ENCODE measurements at regions not wholly inside any gene's neighbourhood (a gene's known extent, or its start where the extent isn't known, plus 50 kb on each side); places are given as distances from the start of the nearest gene placed in this dataset.

- no peak for DNase-seq
Measured at GRCh38 chr2:34031097-34031496, 432.0 kb upstream of the FAM98A start.

DNA sequence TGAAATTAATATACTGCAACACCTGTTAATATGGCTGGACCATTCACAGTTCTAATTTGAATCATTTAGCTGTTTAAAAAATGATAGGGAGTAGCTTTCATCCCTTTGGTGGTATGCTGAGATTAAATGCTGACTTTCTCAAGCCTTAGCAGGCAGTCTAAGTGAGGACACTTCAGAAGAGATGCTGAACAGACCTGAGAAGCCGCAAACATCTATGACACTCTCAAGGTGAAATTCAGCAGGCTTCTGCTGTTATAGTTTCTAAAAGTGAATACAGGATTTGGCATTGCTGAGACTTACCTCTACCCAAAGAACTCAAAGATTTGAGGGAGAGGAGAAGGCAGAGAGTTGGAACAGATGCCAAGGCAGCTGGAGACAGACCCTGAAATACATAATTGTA lies 431.2 kb upstream of the FAM98A start:
- no peak for DNase-seq

- DNase-seq: no peak
Measured at GRCh38 chr2:34029073-34029472, 430.0 kb upstream of the FAM98A start.

- DNase-seq: no peak
Measured at GRCh38 chr2:34025196-34025595, 426.1 kb upstream of the FAM98A start.

DNA sequence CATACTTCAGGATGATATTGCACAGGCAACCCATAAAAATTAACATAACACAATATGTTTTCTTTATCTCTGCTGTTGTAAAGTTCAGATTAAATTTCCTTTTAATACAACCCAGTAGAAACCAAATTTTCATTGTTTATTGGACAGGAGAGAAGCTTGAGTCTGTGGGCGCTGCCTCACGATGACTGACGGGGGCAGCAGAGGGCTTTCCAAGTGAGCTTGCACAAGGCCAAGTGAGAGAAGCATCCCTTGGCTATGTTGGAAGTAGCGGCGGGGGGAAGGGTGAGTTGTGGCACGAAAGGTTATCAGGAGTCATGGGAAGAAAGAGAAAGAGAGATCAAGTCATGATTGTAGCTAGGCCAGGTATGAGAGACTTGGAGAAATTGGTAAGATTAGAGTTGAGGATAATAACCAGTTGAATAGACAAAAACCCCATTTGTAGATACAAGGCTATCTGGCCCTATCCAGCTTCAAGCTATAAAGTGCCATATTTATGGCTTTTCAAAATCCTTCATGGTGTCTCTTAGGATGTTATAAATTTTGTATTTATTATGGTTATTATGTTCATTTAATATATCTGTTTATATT lies 413.7 kb upstream of the FAM98A start:
- DNase-seq: peak; percentile 18

GRCh38 chr2:34011684-34012083 lies 412.6 kb upstream of the FAM98A start:
- no peak for DNase-seq

DNA sequence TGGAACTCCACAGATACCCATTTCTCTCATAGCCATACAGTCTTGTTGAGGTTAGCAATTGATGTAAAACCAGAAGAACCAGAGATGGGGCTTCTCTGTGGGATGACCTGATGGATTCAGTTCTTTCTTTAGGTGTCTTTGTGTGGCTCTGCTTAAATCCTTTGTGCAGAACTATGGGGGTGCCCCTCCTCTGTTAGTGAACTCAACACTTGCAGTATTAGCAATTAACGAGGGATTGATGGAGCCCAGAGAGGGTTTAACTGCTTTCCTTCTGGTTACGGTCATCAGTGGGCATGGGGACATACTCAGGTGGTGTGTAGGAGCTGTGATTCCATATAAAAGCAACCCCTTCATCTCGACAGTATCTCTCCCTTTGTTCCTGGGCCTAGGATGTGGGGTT lies 406.8 kb upstream of the FAM98A start:
- no peak for DNase-seq

DNA sequence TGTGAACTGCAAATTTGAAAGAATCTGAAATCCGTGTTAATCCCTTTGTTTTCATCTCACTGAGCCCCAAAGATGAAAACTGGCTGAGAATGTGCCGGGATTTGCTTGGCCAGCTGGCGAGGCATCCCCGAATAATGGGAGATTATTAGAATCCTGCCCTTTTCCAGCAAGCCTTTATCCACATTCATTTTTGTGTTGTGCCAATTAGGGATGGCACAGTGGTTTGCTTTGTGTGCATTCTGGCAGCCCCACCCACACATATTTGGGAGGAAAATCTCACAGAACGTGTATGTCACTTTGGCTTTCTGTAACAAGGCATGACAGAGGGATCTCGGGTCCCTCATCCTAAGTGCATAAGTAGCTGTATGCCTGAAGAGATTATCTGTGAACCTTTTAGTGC lies 405.8 kb upstream of the FAM98A start:
- DNase-seq: no peak

- no peak for DNase-seq
Measured at GRCh38 chr2:34003795-34004194, 404.7 kb upstream of the FAM98A start.

GRCh38 chr2:34001557-34001956 lies 402.5 kb upstream of the FAM98A start:
- no peak for DNase-seq

DNA sequence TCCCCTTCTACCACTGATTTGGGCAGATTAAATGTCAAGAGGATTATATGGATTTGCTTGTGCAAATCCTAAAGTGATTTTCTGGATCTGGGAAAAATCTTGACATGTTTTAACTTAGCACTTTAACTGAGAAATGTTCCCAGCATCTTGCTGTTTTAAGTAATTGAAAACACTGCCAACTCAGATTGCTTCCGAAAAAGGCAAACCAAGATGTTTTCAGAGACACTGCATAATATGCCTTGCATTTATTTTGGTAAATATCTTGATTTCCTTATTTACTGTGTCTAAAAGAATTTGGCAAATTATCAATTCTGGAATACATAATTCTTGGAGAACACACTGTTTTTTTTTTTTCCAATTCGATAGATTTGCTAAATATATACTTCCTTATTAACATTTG lies 385.0 kb upstream of the FAM98A start:
- no peak for DNase-seq

DNA sequence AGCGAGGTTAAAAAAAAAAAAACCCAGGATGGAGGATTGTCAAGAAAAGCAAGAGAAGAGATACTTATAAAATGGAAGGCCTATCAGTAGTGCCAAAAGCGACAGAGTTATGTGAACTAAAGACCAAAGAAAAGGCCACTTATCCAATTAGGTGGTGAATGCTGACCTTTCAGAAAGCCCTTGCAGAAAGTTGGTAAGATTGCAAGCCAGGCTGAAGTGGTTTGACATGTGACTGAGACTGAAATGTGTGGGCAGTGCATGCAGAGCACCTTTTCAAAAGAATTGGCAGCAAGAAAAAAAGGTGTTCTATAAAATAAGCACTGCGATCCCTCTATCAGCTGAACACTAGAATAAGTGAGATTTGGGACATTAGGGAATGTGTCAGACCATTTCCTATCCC lies 379.4 kb upstream of the FAM98A start:
- DNase-seq: no peak

DNA sequence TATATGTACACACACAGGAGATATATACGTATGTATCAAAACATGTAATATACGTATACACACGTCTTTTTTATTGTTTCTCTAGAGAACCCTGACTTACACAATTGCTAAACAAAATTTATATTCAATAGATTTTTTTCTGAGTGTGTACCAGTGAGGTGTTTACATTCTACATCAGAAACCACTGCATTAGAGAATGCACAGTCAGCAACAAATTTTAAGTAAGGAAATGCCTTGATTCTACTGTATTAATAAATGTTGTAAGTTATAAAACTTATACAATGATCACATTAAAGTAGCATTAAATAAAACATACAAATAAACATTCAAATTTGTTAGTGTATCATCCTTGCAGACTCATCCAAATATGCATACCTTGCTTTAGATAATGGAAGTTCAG lies 376.4 kb upstream of the FAM98A start:
- no peak for DNase-seq

- no peak for DNase-seq
Measured at GRCh38 chr2:33967103-33967502, 368.0 kb upstream of the FAM98A start.

- DNase-seq: no peak
Measured at GRCh38 chr2:33958591-33958990, 359.5 kb upstream of the FAM98A start.

DNA sequence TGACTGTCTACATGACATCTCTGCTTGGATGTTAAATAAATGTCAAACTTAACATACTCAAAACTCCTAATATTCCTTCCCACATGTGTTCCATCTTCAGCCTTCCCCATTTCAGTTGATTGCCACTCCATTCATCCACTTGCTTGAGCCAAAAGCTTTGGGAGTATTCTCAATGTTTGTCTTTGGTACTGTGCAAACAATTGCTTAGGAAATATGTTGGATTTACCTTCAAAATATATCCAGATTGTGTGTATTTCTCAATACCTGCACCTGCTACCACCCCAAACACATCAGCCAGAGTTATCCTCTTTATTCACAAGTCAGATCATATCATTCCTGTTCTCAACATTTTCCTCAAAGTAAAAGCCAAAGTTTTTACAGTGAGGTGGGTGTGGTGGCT lies 350.3 kb upstream of the FAM98A start:
- DNase-seq: no peak

- DNase-seq: no peak
Measured at GRCh38 chr2:33946193-33946592, 347.1 kb upstream of the FAM98A start.

GRCh38 chr2:33933203-33933602 lies 334.1 kb upstream of the FAM98A start:
- DNase-seq: no peak

GRCh38 chr2:33931164-33931563 lies 332.1 kb upstream of the FAM98A start:
- no peak for DNase-seq

DNA sequence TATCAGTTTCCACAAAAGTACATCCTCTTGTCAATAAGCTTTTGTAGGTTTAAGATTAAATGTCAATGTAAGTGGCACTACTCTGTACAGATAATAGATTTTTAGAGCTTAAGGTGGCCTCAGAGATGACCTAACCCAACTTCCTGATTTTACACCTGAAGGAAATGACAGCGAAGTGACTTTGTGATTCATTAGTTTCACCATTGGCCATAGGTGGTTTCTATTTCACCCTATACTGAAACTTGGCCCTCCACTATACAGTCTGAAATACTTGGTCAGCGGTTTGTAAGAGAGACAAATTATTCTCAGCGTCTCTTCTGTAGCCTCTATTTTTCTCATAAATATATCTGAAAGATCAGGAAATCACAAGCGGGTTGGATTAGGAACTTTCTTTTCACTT lies 330.4 kb upstream of the FAM98A start:
- DNase-seq: no peak

GRCh38 chr2:33927756-33928155 lies 328.7 kb upstream of the FAM98A start:
- DNase-seq: no peak

DNA sequence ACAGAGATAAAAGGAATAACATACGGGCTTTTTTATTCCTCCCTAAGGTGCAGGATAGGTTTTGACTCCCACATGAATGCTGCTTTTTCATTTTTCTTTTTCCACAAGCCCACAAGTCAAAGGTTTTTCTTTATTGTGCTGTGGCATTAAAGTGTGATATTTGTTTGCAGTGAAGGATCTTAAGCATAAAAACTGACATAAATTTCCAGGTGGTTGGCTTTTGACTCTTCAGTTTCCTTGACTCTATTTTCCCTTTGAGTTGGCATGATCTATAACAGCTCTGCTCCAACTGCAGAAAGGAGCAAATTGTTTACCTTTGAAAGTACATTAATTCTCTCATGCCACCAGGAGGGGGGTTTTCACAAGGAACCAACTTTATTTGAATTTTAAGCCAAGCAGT lies 326.2 kb upstream of the FAM98A start:
- DNase-seq: no peak

GRCh38 chr2:33924586-33925169 lies 325.6 kb upstream of the FAM98A start:
- DNase-seq: no peak

GRCh38 chr2:33917252-33917651 lies 318.2 kb upstream of the FAM98A start:
- DNase-seq: no peak

DNA sequence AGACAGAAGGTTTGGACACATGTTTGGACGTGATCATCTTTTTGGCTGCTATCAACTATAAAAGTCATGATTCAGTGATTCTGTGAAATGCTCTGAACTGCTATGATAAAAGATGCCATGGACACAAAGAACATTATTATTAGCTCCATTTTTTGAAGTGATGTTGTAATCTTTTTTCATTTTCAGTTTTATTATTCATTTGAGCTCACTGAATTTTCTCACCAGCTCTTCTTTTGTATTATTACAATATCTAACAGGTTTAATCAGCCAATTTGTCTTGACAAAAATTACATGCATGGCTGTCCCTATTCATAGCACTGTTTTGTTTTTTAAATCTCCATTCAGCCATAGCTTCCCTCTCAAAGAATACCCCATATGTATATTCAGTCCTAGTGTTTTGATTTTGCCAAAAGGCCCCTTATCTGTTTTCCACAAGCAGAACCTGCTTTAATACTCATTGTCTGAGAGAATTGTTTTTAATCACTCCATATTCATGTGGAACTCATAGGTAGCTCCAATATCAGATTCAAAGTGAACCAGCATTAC lies 314.0 kb upstream of the FAM98A start:
- DNase-seq: no peak
